ENCODE measurements at regions not wholly inside any gene's neighbourhood (a gene's known extent, or its start where the extent isn't known, plus 50 kb on each side); places are given as distances from the start of the nearest gene placed in this dataset.

DNA sequence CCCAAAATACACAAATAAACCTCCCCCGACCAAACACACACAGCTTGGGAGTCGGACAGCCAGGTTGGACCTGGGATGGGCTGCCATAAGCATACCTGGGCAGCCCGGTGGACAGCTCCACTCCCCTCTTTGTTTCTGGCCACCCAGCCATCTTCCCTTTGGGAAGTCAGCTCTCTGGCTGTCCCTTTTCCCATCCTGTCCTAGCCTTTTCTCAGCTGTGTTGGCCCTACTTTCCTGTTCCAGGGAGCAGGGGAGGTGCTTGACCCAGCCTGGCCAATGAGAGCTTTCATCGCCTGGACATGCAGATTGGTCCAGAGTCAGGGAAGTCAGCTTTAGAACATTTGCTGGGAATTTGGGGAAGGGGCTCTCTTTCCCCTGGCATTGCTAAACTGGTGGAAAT is 68.7 kb upstream of the NECTIN1 start:
- no peak for TF ChIP-seq POLR2A (IDR thresholded peaks at IDR 0.05)
- TF ChIP-seq, protein P1, sequence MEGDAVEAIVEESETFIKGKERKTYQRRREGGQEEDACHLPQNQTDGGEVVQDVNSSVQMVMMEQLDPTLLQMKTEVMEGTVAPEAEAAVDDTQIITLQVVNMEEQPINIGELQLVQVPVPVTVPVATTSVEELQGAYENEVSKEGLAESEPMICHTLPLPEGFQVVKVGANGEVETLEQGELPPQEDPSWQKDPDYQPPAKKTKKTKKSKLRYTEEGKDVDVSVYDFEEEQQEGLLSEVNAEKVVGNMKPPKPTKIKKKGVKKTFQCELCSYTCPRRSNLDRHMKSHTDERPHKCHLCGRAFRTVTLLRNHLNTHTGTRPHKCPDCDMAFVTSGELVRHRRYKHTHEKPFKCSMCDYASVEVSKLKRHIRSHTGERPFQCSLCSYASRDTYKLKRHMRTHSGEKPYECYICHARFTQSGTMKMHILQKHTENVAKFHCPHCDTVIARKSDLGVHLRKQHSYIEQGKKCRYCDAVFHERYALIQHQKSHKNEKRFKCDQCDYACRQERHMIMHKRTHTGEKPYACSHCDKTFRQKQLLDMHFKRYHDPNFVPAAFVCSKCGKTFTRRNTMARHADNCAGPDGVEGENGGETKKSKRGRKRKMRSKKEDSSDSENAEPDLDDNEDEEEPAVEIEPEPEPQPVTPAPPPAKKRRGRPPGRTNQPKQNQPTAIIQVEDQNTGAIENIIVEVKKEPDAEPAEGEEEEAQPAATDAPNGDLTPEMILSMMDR (IDR thresholded peaks at IDR 0.05), result no peak
- Histone ChIP-seq H3K4me1 (no peaks in the 10 kb centered on the region), H3K27me3 (no peaks in the 10 kb centered on the region), H3K27ac (no peak overlapping the region), H3K36me3 (no peaks in the 10 kb centered on the region), H3K9me3 (no peaks in the 10 kb centered on the region), H3K4me3 (no peak overlapping the region)
- DNase-seq, result peak in 1 of 3 donors; percentile 26

DNA sequence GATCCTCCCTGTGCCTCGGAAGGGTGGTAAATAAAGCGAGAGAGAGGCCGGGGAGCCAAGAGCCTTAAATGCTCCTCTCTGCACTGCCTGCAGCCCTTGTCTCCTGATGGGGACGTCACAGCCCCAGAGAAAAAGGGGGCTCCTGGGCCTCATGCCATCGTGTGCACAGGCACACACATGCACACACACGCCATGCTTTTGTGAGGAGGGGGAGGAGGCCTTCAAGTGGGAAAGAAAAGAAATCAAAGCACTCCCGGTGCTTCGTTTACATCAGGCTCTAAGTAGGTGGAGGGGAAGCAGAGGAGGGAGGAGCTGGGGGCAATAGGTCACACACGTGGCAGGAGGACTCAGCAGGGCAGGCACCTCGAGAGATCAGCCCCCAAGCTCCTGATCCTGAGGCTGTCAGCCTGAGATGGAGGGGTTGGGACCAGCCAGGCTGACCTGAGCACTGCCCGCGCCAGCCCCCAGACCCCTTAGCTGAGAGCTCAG is 68.2 kb upstream of the NECTIN1 start:
- H3K27ac ChIP-seq, result no peak overlapping the region
- no peaks in the 10 kb centered on the region for H3K36me3 ChIP-seq
- no peaks in the 10 kb centered on the region for H3K9me3 ChIP-seq
- H3K27me3 ChIP-seq, result no peaks in the 10 kb centered on the region
- H3K4me3 ChIP-seq, result no peak overlapping the region
- DNase-seq, result peak in 1 of 3 donors; percentile 38
- H3K4me1 ChIP-seq, result no peaks in the 10 kb centered on the region
- TF ChIP-seq, protein P1 (IDR thresholded peaks at IDR 0.05), result no peak
- no peak for TF ChIP-seq POLR2A (IDR thresholded peaks at IDR 0.05)

DNA sequence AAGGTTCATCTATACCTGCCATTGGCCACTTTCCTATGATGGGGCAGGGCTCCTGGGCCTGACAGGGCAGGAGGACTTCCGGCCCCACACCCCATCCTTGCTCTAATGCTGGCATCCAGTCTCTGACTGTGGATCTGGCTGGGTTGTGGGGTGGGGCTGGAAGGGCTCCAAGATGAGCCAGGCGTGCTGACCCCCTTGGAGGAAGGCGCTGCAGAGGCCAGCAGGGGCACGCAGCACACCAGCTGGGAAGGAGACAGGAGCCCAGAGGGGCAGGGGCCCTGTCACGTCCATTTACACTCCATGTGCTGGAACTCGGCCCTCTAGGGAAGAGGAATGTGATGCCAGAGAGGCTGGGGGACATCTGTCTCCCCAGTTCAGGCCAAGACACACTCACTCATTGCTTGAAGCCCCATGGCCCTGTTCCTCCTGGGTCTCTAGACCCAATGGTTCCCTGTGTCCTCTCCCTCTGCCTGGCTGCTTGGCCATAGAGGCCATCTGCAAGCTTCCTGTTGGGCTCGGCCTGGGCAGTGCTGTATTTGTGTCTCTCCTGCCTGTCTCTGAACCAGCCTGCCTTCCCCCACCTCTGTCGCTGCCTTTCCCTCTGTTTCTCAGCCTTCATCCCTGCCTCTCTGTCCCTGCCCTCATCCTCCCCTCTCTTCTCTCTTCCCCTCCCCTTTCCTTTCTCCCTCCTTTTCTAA is 67.5 kb upstream of the NECTIN1 start:
- no peaks in the 10 kb centered on the region for H3K36me3 ChIP-seq
- H3K9me3 ChIP-seq, result no peaks in the 10 kb centered on the region
- TF ChIP-seq POLR2A (IDR thresholded peaks at IDR 0.05), result no peak
- TF ChIP-seq, protein P1 (IDR thresholded peaks at IDR 0.05), result no peak
- H3K4me3 ChIP-seq, result no peak overlapping the region
- H3K27me3 ChIP-seq, result no peaks in the 10 kb centered on the region
- no peaks in the 10 kb centered on the region for H3K4me1 ChIP-seq
- peak in 1 of 3 donors; percentile 19 for DNase-seq
- no peak overlapping the region for H3K27ac ChIP-seq

DNA sequence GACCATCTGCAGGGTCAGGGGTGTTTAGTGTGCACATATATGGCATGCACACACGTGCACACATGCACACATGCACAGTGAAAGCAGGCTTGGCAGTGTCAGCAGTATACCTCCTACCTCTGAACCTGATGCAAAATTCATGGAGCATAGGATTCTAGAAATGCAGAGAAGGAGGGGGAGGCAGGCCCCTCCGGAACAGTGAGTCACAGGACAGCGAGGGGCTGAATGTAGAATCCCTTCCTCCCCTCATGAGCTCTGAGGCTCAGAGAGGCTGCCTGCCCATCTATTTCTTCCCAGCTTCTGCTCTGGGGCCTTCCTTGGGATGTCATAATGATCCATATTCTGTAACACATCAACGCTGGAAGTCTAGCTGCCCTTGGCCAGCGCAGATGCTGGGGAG is 66.7 kb upstream of the NECTIN1 start:
- Histone ChIP-seq H3K27ac (no peak overlapping the region), H3K36me3 (no peaks in the 10 kb centered on the region), H3K9me3 (no peaks in the 10 kb centered on the region), H3K4me3 (no peak overlapping the region), H3K4me1 (no peaks in the 10 kb centered on the region), H3K27me3 (no peaks in the 10 kb centered on the region)
- no peak for TF ChIP-seq POLR2A (IDR thresholded peaks at IDR 0.05)
- TF ChIP-seq, protein P1 (IDR thresholded peaks at IDR 0.05), result no peak
- peak in 1 of 3 donors; percentile 15 for DNase-seq

DNA sequence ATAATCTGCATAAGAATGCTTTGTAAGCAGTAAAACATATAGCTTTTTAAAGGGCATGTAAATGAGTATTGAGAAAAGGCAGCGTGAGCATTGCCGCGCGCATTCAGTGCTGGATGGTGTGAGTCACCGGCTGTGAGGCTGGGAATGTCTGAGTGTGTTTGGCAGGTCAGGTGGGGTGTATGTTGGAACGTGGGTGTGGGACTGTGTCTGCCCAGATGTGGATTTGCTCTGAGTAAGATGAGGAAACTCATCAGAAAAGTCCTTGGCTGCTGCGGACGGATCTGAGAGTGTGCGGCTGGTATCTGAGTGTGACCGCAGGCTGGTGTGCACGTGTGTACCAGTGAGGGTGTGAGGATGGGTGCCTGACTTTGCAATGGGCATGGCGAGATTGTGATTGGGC is 66.2 kb upstream of the NECTIN1 start:
- Histone ChIP-seq H3K4me1 (no peaks in the 10 kb centered on the region), H3K27ac (no peak overlapping the region), H3K9me3 (no peaks in the 10 kb centered on the region), H3K27me3 (no peaks in the 10 kb centered on the region), H3K36me3 (no peaks in the 10 kb centered on the region), H3K4me3 (no peak overlapping the region)
- DNase-seq, result peak in 1 of 3 donors; percentile 16
- TF ChIP-seq, protein P1 (IDR thresholded peaks at IDR 0.05), result no peak
- TF ChIP-seq POLR2A (IDR thresholded peaks at IDR 0.05), result no peak

Data from Peyer's patch (tissue), 4 donors.